Stimulated activated CD4-positive, alpha-beta T cell treated with anti-CD3 and anti-CD28 coated beads, Interleukin-15, amount 100 ng/mL, for 24 hours (primary cell): ENCODE measurements at regions not wholly inside any gene's neighbourhood (a gene's known extent, or its start where the extent isn't known, plus 50 kb on each side); places are given as distances from the start of the nearest gene placed in this dataset.

Experiments
- DNase-seq: peaks from one replicate; pipeline ENCODE4 v3.0.0-alpha.2; 2020

- DNase-seq: no peak
These were observed 54.1 kb upstream of the NUDT7 start for GRCh38 chr16:77668201-77668600.

- DNase-seq: no peak
These were observed 53.3 kb upstream of the NUDT7 start for GRCh38 chr16:77669057-77669456.
